IMR-90 (cell line): ENCODE measurements at regions not wholly inside any gene's neighbourhood (a gene's known extent, or its start where the extent isn't known, plus 50 kb on each side); places are given as distances from the start of the nearest gene placed in this dataset.

Source experiments
- CTCF ChIP-seq: conservative IDR thresholded peaks from 2 replicates; pipeline ENCODE4 v1.5.1; 2012; ENCODE audit warnings: mild to moderate bottlenecking, low read depth, low read length, improper control_type of control experiment
- MXI1 ChIP-seq: IDR thresholded peaks from 2 replicates; pipeline ENCODE4 v1.6.1; 2012; ENCODE audit warnings: low read depth, mild to moderate bottlenecking, low read length, moderate library complexity, borderline replicate concordance
- POLR2A ChIP-seq: IDR thresholded peaks from 2 replicates; pipeline ENCODE4 v1.6.1; 2012; ENCODE audit warnings: mild to moderate bottlenecking, low read depth, low read length
- RAD21 ChIP-seq: IDR thresholded peaks from 2 replicates; pipeline ENCODE4 v1.6.1; 2012; ENCODE audit warnings: low read length, improper control_type of control experiment

GRCh38 chr7:81404669-81405068, 365.2 kb downstream of the HGF start:
- TF ChIP-seq CTCF (no peak), MXI1 (no peak), POLR2A (no peak), RAD21 (no peak)
